Muscle of leg (tissue), 3 donors: ENCODE measurements at regions not wholly inside any gene's neighbourhood (a gene's known extent, or its start where the extent isn't known, plus 50 kb on each side); places are given as distances from the start of the nearest gene placed in this dataset.
"Not testable (repeated sequence)": the region's sequence is repeated elsewhere in the genome, so short reads cannot be mapped to it uniquely, and the experiment has no call there.

Experiments used
- DNase-seq: peaks from one replicate; pipeline ENCODE4 v3.0.0; 2013
- H3K27ac ChIP-seq: one replicate; pipeline ENCODE4 v1.5.1; 2013; ENCODE audit warnings: mild to moderate bottlenecking, low read length, control low read depth
- H3K27me3 ChIP-seq: one replicate; pipeline ENCODE4 v1.6.1; 2013; ENCODE audit warnings: low read length; ENCODE audit not compliant: control insufficient read depth, insufficient read depth
- H3K36me3 ChIP-seq: one replicate; pipeline ENCODE4 v1.6.1; 2013; ENCODE audit warnings: low read length; ENCODE audit not compliant: control insufficient read depth, insufficient read depth
- H3K4me1 ChIP-seq: one replicate; pipeline ENCODE4 v1.6.1; 2013; ENCODE audit warnings: low read length; ENCODE audit not compliant: control insufficient read depth, insufficient read depth
- H3K4me3 ChIP-seq: one replicate; pipeline ENCODE4 v1.5.1; 2013; ENCODE audit warnings: low read length, control low read depth
- H3K9me3 ChIP-seq: replicated peaks from 2 replicates; pipeline ENCODE4 v1.6.1; 2013; ENCODE audit warnings: low read depth, low read length; ENCODE audit not compliant: control insufficient read depth
- WGBS: methylation state at CpG from one replicate; pipeline ENCODE4 v1.1.5; 2013; ENCODE audit warnings: missing lambda C conversion rate; ENCODE audit not compliant: insufficient coverage; 5-methylcytosine and 5-hydroxymethylcytosine counted together

GRCh38 chr9:22970434-22970975 lies 523.9 kb downstream of the DMRTA1 start:
- no peak for DNase-seq
- Histone ChIP-seq H3K27me3 (no peaks in the 10 kb centered on the region), H3K27ac (no peak overlapping the region), H3K36me3 (no peaks in the 10 kb centered on the region), H3K9me3 (no peaks in the 10 kb centered on the region), H3K4me1 (no peaks in the 10 kb centered on the region), H3K4me3 (no peak overlapping the region)
- 52% methylated on average over 3 of the region's 7 CpGs for WGBS

GRCh38 chr9:22975951-22976350 lies 529.3 kb downstream of the DMRTA1 start:
- no peaks in the 10 kb centered on the region for H3K36me3 ChIP-seq
- WGBS: no CpG with 5 or more reads among the region's 3 CpGs
- no peak overlapping the region for H3K4me3 ChIP-seq
- H3K4me1 ChIP-seq: no peaks in the 10 kb centered on the region
- no peak overlapping the region for H3K27ac ChIP-seq
- no peaks in the 10 kb centered on the region for H3K9me3 ChIP-seq
- no peak for DNase-seq
- H3K27me3 ChIP-seq: no peaks in the 10 kb centered on the region

- Histone ChIP-seq H3K4me1 (no peaks in the 10 kb centered on the region), H3K27me3 (no peaks in the 10 kb centered on the region), H3K27ac (no peak overlapping the region), H3K4me3 (no peak overlapping the region), H3K9me3 (no peaks in the 10 kb centered on the region), H3K36me3 (no peaks in the 10 kb centered on the region)
- WGBS: no CpG with 5 or more reads among the region's 1 CpG
- no peak for DNase-seq
Measured at GRCh38 chr9:22976454-22976853, 529.8 kb downstream of the DMRTA1 start.

- not testable (repeated sequence) for H3K27me3 ChIP-seq, H3K27ac ChIP-seq, H3K36me3 ChIP-seq, DNase-seq, H3K4me3 ChIP-seq, H3K4me1 ChIP-seq, H3K9me3 ChIP-seq
- no CpG with 5 or more reads among the region's 13 CpGs for WGBS
Measured at GRCh38 chr9:22980429-22980828, 533.8 kb downstream of the DMRTA1 start.

- Histone ChIP-seq H3K4me3 (no peak overlapping the region), H3K4me1 (no peaks in the 10 kb centered on the region), H3K27me3 (no peaks in the 10 kb centered on the region), H3K9me3 (no peaks in the 10 kb centered on the region), H3K27ac (no peak overlapping the region), H3K36me3 (no peaks in the 10 kb centered on the region)
- no peak for DNase-seq
- WGBS: 79% methylated on average over 3 of the region's 3 CpGs
Measured at GRCh38 chr9:22986556-22986955, 539.9 kb downstream of the DMRTA1 start.

GRCh38 chr9:22990349-22990748 lies 543.7 kb downstream of the DMRTA1 start:
- H3K4me3 ChIP-seq: no peak overlapping the region
- DNase-seq: no peak
- H3K27me3 ChIP-seq: no peaks in the 10 kb centered on the region
- 81% methylated on average over 2 of the region's 4 CpGs for WGBS
- H3K4me1 ChIP-seq: no peaks in the 10 kb centered on the region
- no peaks in the 10 kb centered on the region for H3K9me3 ChIP-seq
- H3K27ac ChIP-seq: no peak overlapping the region
- no peaks in the 10 kb centered on the region for H3K36me3 ChIP-seq

- no peaks in the 10 kb centered on the region for H3K27me3 ChIP-seq
- H3K36me3 ChIP-seq: no peaks in the 10 kb centered on the region
- H3K9me3 ChIP-seq: peaks cover 3% of the 10 kb centered on the region
- no peak for DNase-seq
- WGBS: no CpG with 5 or more reads among the region's 3 CpGs
- no peak overlapping the region for H3K27ac ChIP-seq
- H3K4me3 ChIP-seq: no peak overlapping the region
- H3K4me1 ChIP-seq: no peaks in the 10 kb centered on the region
Measured at GRCh38 chr9:22992780-22993179, 546.2 kb downstream of the DMRTA1 start.

GRCh38 chr9:22997923-22998322 lies 551.3 kb downstream of the DMRTA1 start:
- WGBS: no CpG with 5 or more reads among the region's 4 CpGs
- no peak overlapping the region for H3K27ac ChIP-seq
- H3K9me3 ChIP-seq: peaks cover 5% of the 10 kb centered on the region
- H3K36me3 ChIP-seq: no peaks in the 10 kb centered on the region
- H3K4me1 ChIP-seq: no peaks in the 10 kb centered on the region
- DNase-seq: no peak
- no peak overlapping the region for H3K4me3 ChIP-seq
- H3K27me3 ChIP-seq: no peaks in the 10 kb centered on the region

- no peak for DNase-seq
- WGBS: 80% methylated on average over 2 of the region's 5 CpGs
- Histone ChIP-seq H3K4me1 (no peaks in the 10 kb centered on the region), H3K9me3 (no peaks in the 10 kb centered on the region), H3K27ac (no peak overlapping the region), H3K36me3 (no peaks in the 10 kb centered on the region), H3K4me3 (no peak overlapping the region), H3K27me3 (no peaks in the 10 kb centered on the region)
Measured at GRCh38 chr9:23005156-23005555, 558.5 kb downstream of the DMRTA1 start.

- DNase-seq: no peak
- no CpG with 5 or more reads among the region's 1 CpG for WGBS
- Histone ChIP-seq H3K4me1 (no peaks in the 10 kb centered on the region), H3K9me3 (no peaks in the 10 kb centered on the region), H3K27ac (no peak overlapping the region), H3K4me3 (no peak overlapping the region), H3K36me3 (no peaks in the 10 kb centered on the region), H3K27me3 (no peaks in the 10 kb centered on the region)
Measured at GRCh38 chr9:23006127-23006526, 559.5 kb downstream of the DMRTA1 start.

GRCh38 chr9:23011669-23012068 lies 565.0 kb downstream of the DMRTA1 start:
- Histone ChIP-seq H3K36me3 (no peaks in the 10 kb centered on the region), H3K4me1 (no peaks in the 10 kb centered on the region), H3K4me3 (no peak overlapping the region), H3K27ac (no peak overlapping the region), H3K27me3 (no peaks in the 10 kb centered on the region), H3K9me3 (no peaks in the 10 kb centered on the region)
- DNase-seq: no peak
- 60% methylated on average over 1 of the region's 3 CpGs for WGBS
